ENCODE measurements at regions not wholly inside any gene's neighbourhood (a gene's known extent, or its start where the extent isn't known, plus 50 kb on each side); places are given as distances from the start of the nearest gene placed in this dataset.
A peak's percentile ranks its signal among the peaks of the same experiment; 100 is the strongest.
"Not testable (repeated sequence)": the region's sequence is repeated elsewhere in the genome, so short reads cannot be mapped to it uniquely, and the experiment has no call there.

DNA sequence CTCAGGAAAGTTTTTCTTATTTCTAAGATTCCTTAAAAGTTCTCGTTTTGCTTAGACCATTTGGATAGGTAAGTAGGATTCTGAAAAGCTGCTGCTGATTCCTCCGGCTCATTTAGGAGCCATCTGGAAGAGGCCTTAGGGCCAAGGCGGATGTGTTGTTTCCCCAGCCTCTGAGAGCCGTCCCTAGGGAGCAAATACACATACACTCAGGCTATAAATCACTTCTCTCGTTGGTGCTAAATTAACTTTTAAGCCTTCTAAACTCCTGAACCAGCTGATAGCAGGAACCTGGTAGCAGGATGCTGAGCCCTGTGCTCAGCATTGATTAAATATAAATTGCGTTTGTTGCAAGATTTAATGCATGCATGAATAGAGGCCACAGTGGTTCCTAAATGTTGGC, 109.8 kb downstream of the ADCYAP1 start:
- Histone ChIP-seq H3K4me1 (ENCODE audit: control insufficient read depth, insufficient read depth, low read length) (peaks cover 41% of the 10 kb centered on the region), H3K4me3 (ENCODE audit: insufficient read depth, low read depth, low read length) (no peak overlapping the region), H3K36me3 (ENCODE audit: control insufficient read depth, insufficient read depth, low read length) (no peaks in the 10 kb centered on the region), H3K9me3 (ENCODE audit: control insufficient read depth, low read length) (no peaks in the 10 kb centered on the region), H3K27me3 (ENCODE audit: control insufficient read depth, insufficient read depth, low read length, poor library complexity, severe bottlenecking) (no peaks in the 10 kb centered on the region), H3K27ac (ENCODE audit: insufficient read depth, low read depth, low read length, poor library complexity, severe bottlenecking) (no peak overlapping the region)
- 82 to 88% methylated on average over 6 of the region's 6 CpGs for WGBS, 2 experiments

DNA sequence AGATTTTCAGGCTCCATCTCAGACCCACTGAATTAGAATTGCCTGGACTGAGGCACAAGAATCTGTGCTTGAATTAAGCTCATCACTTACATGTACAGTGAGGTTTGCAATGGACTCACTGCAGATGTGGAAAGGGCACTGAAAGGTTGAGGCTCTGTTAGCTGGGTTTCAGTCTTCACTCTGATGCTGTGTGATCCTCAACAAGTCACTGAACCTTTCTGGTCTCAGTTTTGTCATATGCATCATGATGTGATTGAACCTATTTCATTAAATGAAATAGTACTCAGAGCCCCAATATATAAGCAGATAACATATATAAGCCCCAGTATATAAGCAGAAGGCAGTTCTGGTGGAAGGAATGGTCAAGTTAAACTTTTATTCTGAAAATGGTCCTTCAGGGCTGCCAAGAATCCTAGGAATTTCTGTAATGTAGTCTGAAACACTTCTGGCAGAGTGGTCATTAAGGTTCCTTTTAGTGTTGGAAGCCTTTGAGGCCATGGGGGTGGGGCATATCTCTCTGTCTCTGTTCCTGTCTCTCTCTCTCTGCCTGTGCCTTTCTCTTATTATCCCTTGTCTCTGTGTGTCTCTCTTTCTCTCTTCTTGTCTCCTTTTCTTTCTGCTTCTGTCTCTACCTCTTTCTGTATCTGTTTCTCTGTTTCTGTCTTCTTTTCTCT, 110.4 kb downstream of the ADCYAP1 start:
- H3K4me1 ChIP-seq (ENCODE audit: control insufficient read depth, insufficient read depth, low read length) = peaks cover 41% of the 10 kb centered on the region
- H3K27ac ChIP-seq (ENCODE audit: insufficient read depth, low read depth, low read length, poor library complexity, severe bottlenecking) = no peak overlapping the region
- H3K27me3 ChIP-seq (ENCODE audit: control insufficient read depth, insufficient read depth, low read length, poor library complexity, severe bottlenecking) = no peaks in the 10 kb centered on the region
- no peaks in the 10 kb centered on the region for H3K36me3 ChIP-seq (ENCODE audit: control insufficient read depth, insufficient read depth, low read length)
- no peak overlapping the region for H3K4me3 ChIP-seq (ENCODE audit: insufficient read depth, low read depth, low read length)
- H3K9me3 ChIP-seq (ENCODE audit: control insufficient read depth, low read length) = no peaks in the 10 kb centered on the region

DNA sequence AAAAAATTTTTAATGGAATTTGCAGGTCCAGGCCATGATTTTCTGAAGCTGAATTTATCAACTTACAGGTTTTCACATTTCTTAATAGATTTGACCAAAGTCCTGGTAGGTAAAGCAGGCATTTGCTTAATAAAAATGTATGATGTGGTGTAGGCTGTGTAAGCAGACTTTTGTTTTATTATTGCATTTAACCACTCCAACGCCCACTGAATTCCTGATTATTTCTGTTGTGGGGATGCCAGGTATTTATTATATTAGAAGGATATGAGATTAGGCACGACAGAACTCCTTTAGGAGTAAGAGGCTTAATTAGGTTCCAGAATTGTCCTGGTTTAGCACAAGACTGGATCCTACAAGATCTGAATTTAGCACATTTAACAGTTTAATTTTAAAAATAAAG, 111.1 kb downstream of the ADCYAP1 start:
- H3K27ac ChIP-seq (ENCODE audit: insufficient read depth, low read depth, low read length, poor library complexity, severe bottlenecking) = no peak overlapping the region
- WGBS, 2 experiments = 89 to 90% methylated on average over 2 of the region's 2 CpGs

DNA sequence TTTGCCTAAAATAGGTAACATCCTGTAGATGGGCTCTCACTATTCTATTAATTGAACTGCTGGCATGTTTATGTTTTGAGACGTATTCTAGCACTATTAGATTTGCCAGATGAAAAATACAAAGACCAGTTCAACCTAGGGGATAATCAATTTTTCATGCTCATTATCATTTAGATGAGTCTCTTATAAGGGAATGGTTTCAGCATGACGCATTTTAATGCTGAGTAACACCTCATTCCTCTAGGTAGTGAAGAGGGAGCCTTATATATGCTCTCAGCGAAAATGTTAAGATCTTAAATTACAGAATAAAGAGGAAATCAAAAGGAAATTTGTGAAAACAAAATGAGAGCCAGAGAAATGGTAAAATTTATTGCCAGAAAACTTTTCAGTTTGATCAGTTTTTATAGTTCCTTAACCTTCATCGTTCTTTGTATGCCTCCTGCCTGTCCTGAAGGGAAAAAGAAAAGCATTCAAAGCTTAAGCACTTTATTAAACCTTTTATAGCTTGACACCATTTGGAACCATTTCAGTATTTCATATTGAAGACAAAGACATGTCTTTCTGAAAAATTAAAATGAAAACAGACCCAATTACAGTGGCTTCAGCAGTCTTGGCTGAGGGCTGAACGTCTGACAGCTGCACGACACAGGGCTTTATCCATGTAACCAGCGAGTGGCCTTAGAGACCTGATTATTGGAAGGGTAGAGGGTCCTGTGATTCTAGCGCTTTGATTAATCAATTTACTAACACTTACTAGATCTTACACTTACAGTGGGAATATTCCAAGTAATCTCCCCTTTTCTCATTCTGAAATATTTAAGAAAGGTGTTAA, 112.8 kb downstream of the ADCYAP1 start:
- no peak overlapping the region for H3K4me3 ChIP-seq (ENCODE audit: insufficient read depth, low read depth, low read length)
- WGBS, 2 experiments = 56 to 73% methylated on average over 6 to 7 of the region's 8 CpGs
- peak overlapping the region; percentile 62 for H3K27ac ChIP-seq (ENCODE audit: insufficient read depth, low read depth, low read length, poor library complexity, severe bottlenecking)
- H3K27me3 ChIP-seq (ENCODE audit: control insufficient read depth, insufficient read depth, low read length, poor library complexity, severe bottlenecking) = no peaks in the 10 kb centered on the region
- peaks cover 41% of the 10 kb centered on the region for H3K4me1 ChIP-seq (ENCODE audit: control insufficient read depth, insufficient read depth, low read length)
- H3K36me3 ChIP-seq (ENCODE audit: control insufficient read depth, insufficient read depth, low read length) = no peaks in the 10 kb centered on the region
- H3K9me3 ChIP-seq (ENCODE audit: control insufficient read depth, low read length) = no peaks in the 10 kb centered on the region

More for the DNA sequence above, 111.1 kb downstream of the ADCYAP1 start:
- Histone ChIP-seq H3K27me3 (ENCODE audit: control insufficient read depth, insufficient read depth, low read length, poor library complexity, severe bottlenecking) (no peaks in the 10 kb centered on the region), H3K9me3 (ENCODE audit: control insufficient read depth, low read length) (no peaks in the 10 kb centered on the region), H3K36me3 (ENCODE audit: control insufficient read depth, insufficient read depth, low read length) (no peaks in the 10 kb centered on the region), H3K4me1 (ENCODE audit: control insufficient read depth, insufficient read depth, low read length) (peaks cover 41% of the 10 kb centered on the region), H3K4me3 (ENCODE audit: insufficient read depth, low read depth, low read length) (no peak overlapping the region)

DNA sequence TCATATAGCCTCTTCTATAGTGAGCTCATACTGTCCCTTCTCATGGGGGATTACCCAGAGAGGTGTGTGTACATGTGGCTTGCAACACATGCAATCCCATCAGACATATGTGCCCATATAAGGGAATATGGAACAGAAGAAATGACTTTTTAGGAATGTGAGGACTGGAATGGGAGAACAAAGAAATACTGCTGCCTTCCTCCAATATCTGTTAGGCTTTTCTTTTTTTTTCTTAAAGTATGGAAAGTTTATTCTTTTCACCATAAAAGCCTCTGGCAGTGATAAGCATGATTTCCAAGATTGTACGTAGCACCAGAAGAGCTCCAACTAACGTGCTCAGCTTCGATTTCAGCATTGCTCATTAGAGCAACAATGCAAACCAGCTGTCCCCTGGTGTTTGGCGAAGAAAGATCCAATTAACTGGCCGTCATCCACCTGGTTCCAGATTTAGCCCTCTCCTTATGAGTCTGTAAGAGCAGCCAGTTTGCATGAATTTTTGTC, 113.6 kb downstream of the ADCYAP1 start:
- H3K36me3 ChIP-seq (ENCODE audit: control insufficient read depth, insufficient read depth, low read length) = no peaks in the 10 kb centered on the region
- peak overlapping the region; percentile 62 for H3K27ac ChIP-seq (ENCODE audit: insufficient read depth, low read depth, low read length, poor library complexity, severe bottlenecking)
- no peaks in the 10 kb centered on the region for H3K27me3 ChIP-seq (ENCODE audit: control insufficient read depth, insufficient read depth, low read length, poor library complexity, severe bottlenecking)
- WGBS, 2 experiments = 52% methylated on average over 5 of the region's 5 CpGs
- H3K9me3 ChIP-seq (ENCODE audit: control insufficient read depth, low read length) = no peaks in the 10 kb centered on the region
- H3K4me3 ChIP-seq (ENCODE audit: insufficient read depth, low read depth, low read length) = no peak overlapping the region
- H3K4me1 ChIP-seq (ENCODE audit: control insufficient read depth, insufficient read depth, low read length) = peaks cover 41% of the 10 kb centered on the region

DNA sequence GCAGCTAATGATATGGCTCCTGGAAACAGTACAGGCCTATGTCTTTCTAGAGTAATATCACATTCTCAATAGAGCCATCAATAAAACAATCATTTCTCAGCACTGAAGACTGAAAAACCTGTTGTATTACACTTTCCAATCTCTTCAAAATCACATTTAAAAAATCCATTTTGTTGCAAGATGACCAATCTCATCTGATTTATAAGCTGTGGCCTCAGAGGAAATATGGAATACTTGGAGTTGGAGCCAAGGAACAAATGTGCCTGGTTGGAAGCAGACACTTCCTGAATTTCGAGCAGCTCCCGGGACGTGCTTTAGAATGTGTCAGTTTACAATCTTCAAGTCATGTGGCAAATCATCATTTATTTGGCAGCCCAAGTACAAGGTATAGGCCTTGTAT, 114.5 kb downstream of the ADCYAP1 start:
- Histone ChIP-seq H3K4me1 (ENCODE audit: control insufficient read depth, insufficient read depth, low read length) (peaks cover 39% of the 10 kb centered on the region), H3K4me3 (ENCODE audit: insufficient read depth, low read depth, low read length) (no peak overlapping the region), H3K27me3 (ENCODE audit: control insufficient read depth, insufficient read depth, low read length, poor library complexity, severe bottlenecking) (no peaks in the 10 kb centered on the region), H3K36me3 (ENCODE audit: control insufficient read depth, insufficient read depth, low read length) (no peaks in the 10 kb centered on the region), H3K9me3 (ENCODE audit: control insufficient read depth, low read length) (no peaks in the 10 kb centered on the region), H3K27ac (ENCODE audit: insufficient read depth, low read depth, low read length, poor library complexity, severe bottlenecking) (no peak overlapping the region)
- 96 to 97% methylated on average over 3 of the region's 3 CpGs for WGBS, 2 experiments

DNA sequence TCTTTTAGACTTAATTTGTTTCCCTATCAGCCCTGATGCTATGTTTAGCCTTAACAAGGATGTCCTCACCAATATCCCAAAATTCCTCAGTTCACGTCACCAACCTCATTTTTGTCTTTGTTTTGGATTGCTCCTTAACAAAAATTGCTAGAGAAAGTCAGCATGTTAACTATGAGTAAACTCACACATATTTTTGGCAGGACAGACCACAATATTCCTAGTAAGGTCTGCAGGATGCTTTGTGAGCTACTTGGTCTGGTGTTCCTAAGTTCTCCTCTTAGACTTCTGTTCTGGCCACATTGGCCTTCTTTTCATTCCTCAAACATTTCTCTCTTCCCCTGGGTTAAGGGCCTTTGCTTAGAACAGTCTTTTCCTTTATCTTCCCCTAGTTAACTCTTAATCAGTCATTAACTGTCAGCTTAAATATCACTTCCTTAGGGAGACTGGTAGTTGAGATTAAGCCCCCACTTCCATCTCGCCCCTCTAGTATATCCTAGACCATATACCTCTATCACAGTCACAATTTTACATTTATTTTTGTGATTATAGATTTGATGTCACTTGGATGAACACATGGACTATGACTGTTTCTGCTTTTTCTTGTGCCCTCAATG, 116.2 kb downstream of the ADCYAP1 start:
- no peaks in the 10 kb centered on the region for H3K36me3 ChIP-seq (ENCODE audit: control insufficient read depth, insufficient read depth, low read length)
- H3K4me1 ChIP-seq (ENCODE audit: control insufficient read depth, insufficient read depth, low read length) = peaks cover 23% of the 10 kb centered on the region
- 93 to 100% methylated on average over 2 of the region's 2 CpGs for WGBS, 2 experiments
- H3K4me3 ChIP-seq (ENCODE audit: insufficient read depth, low read depth, low read length) = no peak overlapping the region
- no peaks in the 10 kb centered on the region for H3K27me3 ChIP-seq (ENCODE audit: control insufficient read depth, insufficient read depth, low read length, poor library complexity, severe bottlenecking)
- H3K9me3 ChIP-seq (ENCODE audit: control insufficient read depth, low read length) = no peaks in the 10 kb centered on the region
- no peak overlapping the region for H3K27ac ChIP-seq (ENCODE audit: insufficient read depth, low read depth, low read length, poor library complexity, severe bottlenecking)

DNA sequence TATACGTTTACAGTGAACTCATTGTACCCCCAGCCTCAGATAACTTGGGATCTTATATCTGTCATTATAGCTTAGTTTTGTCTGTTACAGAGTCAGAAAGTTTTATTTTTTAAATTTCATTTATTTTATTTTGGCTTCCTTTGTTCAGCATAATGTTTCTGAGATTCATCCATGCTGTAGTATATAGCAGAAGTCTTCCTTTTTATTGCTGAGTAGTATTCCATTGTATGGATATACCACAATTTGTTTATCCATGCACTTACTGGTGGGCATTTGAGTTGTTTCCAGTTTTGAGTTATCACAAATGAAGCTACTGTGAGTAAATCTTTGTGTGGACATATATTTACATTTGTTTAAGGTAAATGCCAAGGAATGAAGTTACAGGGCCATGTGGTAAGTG, 122.3 kb downstream of the ADCYAP1 start:
- Histone ChIP-seq H3K4me3 (ENCODE audit: insufficient read depth, low read depth, low read length) (no peak overlapping the region), H3K27ac (ENCODE audit: insufficient read depth, low read depth, low read length, poor library complexity, severe bottlenecking) (no peak overlapping the region), H3K4me1 (ENCODE audit: control insufficient read depth, insufficient read depth, low read length) (no peaks in the 10 kb centered on the region), H3K27me3 (ENCODE audit: control insufficient read depth, insufficient read depth, low read length, poor library complexity, severe bottlenecking) (no peaks in the 10 kb centered on the region), H3K9me3 (ENCODE audit: control insufficient read depth, low read length) (no peaks in the 10 kb centered on the region), H3K36me3 (ENCODE audit: control insufficient read depth, insufficient read depth, low read length) (no peaks in the 10 kb centered on the region)
- 89 to 100% methylated on average over 1 of the region's 1 CpG for WGBS, 2 experiments

DNA sequence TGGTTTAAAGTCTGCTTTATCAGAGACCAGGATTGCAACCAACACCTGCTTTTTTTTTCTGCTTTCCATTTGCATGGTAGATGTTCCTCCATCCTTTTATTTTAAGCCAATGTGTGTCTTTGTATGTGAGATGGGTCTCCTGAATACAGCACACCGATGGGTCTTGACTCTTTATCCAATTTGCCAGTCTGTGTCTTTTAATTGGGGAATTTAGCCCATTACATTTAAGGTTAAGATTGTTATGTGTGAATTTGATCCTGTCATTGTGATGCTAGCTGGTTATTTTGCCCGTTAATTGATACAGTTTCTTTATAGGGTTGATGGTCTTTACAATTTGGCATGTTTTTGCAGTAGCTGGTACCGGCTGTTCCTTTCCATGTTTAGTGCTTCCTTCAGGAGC, 128.4 kb downstream of the ADCYAP1 start:
- H3K36me3 ChIP-seq (ENCODE audit: control insufficient read depth, insufficient read depth, low read length); H3K9me3 ChIP-seq (ENCODE audit: control insufficient read depth, low read length); H3K27ac ChIP-seq (ENCODE audit: insufficient read depth, low read depth, low read length, poor library complexity, severe bottlenecking); H3K4me1 ChIP-seq (ENCODE audit: control insufficient read depth, insufficient read depth, low read length); H3K27me3 ChIP-seq (ENCODE audit: control insufficient read depth, insufficient read depth, low read length, poor library complexity, severe bottlenecking); H3K4me3 ChIP-seq (ENCODE audit: insufficient read depth, low read depth, low read length): not testable (repeated sequence)
- WGBS, 2 experiments = 90% methylated on average over 2 to 3 of the region's 3 CpGs

DNA sequence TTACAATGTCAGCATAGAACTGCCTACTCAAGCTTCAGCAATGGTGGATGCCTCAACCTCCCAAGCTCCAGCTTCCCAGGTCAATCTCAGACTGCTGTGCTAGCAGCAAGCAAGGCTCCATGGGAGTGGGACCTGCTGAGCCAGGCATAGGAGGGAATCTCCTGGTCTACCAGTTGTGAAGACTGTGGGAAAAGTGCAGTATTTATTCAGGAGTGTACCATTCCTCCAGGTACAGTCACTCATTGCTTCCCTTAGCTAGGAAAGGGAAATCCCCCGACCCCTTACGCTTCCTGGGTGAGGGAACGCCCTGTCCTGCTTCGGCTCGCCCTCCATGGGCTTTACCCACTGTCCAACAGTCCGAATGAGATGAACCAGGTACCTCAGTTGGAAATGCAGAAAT, 130.3 kb downstream of the ADCYAP1 start:
- H3K27ac ChIP-seq (ENCODE audit: insufficient read depth, low read depth, low read length, poor library complexity, severe bottlenecking) = no peak overlapping the region
- no peaks in the 10 kb centered on the region for H3K9me3 ChIP-seq (ENCODE audit: control insufficient read depth, low read length)
- H3K27me3 ChIP-seq (ENCODE audit: control insufficient read depth, insufficient read depth, low read length, poor library complexity, severe bottlenecking) = no peaks in the 10 kb centered on the region
- 87 to 89% methylated on average over 6 of the region's 6 CpGs for WGBS, 2 experiments
- no peaks in the 10 kb centered on the region for H3K4me1 ChIP-seq (ENCODE audit: control insufficient read depth, insufficient read depth, low read length)
- no peak overlapping the region for H3K4me3 ChIP-seq (ENCODE audit: insufficient read depth, low read depth, low read length)
- H3K36me3 ChIP-seq (ENCODE audit: control insufficient read depth, insufficient read depth, low read length) = no peaks in the 10 kb centered on the region
